ENCODE measurements at regions not wholly inside any gene's neighbourhood (a gene's known extent, or its start where the extent isn't known, plus 50 kb on each side); places are given as distances from the start of the nearest gene placed in this dataset.

GRCh38 chr14:26992403-26993115, 394.7 kb upstream of the NOVA1 start:
- TF ChIP-seq POLR2A (IDR thresholded peaks at IDR 0.05; ENCODE audit: low read length) (no peak), GATA1 (IDR thresholded peaks at IDR 0.05; ENCODE audit: low read depth, low read length) (no peak)
- DNase-seq: no peak

- TF ChIP-seq POLR2A (IDR thresholded peaks at IDR 0.05; ENCODE audit: low read length): no peak
- no peak for TF ChIP-seq GATA1 (IDR thresholded peaks at IDR 0.05; ENCODE audit: low read depth, low read length)
- no peak for DNase-seq
Measured at GRCh38 chr14:26993556-26993955, 395.7 kb upstream of the NOVA1 start.

- TF ChIP-seq GATA1 (IDR thresholded peaks at IDR 0.05; ENCODE audit: low read depth, low read length) (no peak), POLR2A (IDR thresholded peaks at IDR 0.05; ENCODE audit: low read length) (no peak)
- DNase-seq: no peak
Measured at GRCh38 chr14:26995301-26995700, 397.5 kb upstream of the NOVA1 start.

- TF ChIP-seq GATA1 (IDR thresholded peaks at IDR 0.05; ENCODE audit: low read depth, low read length) (no peak), POLR2A (IDR thresholded peaks at IDR 0.05; ENCODE audit: low read length) (no peak)
Measured at GRCh38 chr14:26996246-26996645, 398.4 kb upstream of the NOVA1 start.

GRCh38 chr14:27002179-27002578, 404.3 kb upstream of the NOVA1 start:
- DNase-seq: no peak
- TF ChIP-seq POLR2A (IDR thresholded peaks at IDR 0.05; ENCODE audit: low read length) (no peak), GATA1 (IDR thresholded peaks at IDR 0.05; ENCODE audit: low read depth, low read length) (no peak)

More at GRCh38 chr14:26996246-26996645, 398.4 kb upstream of the NOVA1 start:
- no peak for DNase-seq

- no peak for DNase-seq
- TF ChIP-seq POLR2A (IDR thresholded peaks at IDR 0.05; ENCODE audit: low read length): no peak
Measured at GRCh38 chr14:27006570-27006969, 408.7 kb upstream of the NOVA1 start.

- DNase-seq: no peak
- TF ChIP-seq GATA1 (IDR thresholded peaks at IDR 0.05; ENCODE audit: low read depth, low read length) (no peak), POLR2A (IDR thresholded peaks at IDR 0.05; ENCODE audit: low read length) (no peak)
Measured at GRCh38 chr14:27008187-27008586, 410.4 kb upstream of the NOVA1 start.

- DNase-seq: no peak
- TF ChIP-seq GATA1 (IDR thresholded peaks at IDR 0.05; ENCODE audit: low read depth, low read length): no peak
- TF ChIP-seq POLR2A (IDR thresholded peaks at IDR 0.05; ENCODE audit: low read length): no peak
Measured at GRCh38 chr14:27012641-27013040, 414.8 kb upstream of the NOVA1 start.

GRCh38 chr14:27013678-27014077, 415.8 kb upstream of the NOVA1 start:
- TF ChIP-seq POLR2A (IDR thresholded peaks at IDR 0.05; ENCODE audit: low read length) (no peak), GATA1 (IDR thresholded peaks at IDR 0.05; ENCODE audit: low read depth, low read length) (no peak)
- no peak for DNase-seq

GRCh38 chr14:27015065-27015464, 417.2 kb upstream of the NOVA1 start:
- TF ChIP-seq POLR2A (IDR thresholded peaks at IDR 0.05; ENCODE audit: low read length) (no peak), GATA1 (IDR thresholded peaks at IDR 0.05; ENCODE audit: low read depth, low read length) (no peak)
- no peak for DNase-seq

GRCh38 chr14:27025648-27026047, 427.8 kb upstream of the NOVA1 start:
- DNase-seq: no peak
- TF ChIP-seq GATA1 (IDR thresholded peaks at IDR 0.05; ENCODE audit: low read depth, low read length): no peak
- no peak for TF ChIP-seq POLR2A (IDR thresholded peaks at IDR 0.05; ENCODE audit: low read length)

GRCh38 chr14:27026097-27026496, 428.3 kb upstream of the NOVA1 start:
- TF ChIP-seq GATA1 (IDR thresholded peaks at IDR 0.05; ENCODE audit: low read depth, low read length): no peak
- no peak for DNase-seq

- DNase-seq: no peak
- TF ChIP-seq POLR2A (IDR thresholded peaks at IDR 0.05; ENCODE audit: low read length): no peak
- no peak for TF ChIP-seq GATA1 (IDR thresholded peaks at IDR 0.05; ENCODE audit: low read depth, low read length)
Measured at GRCh38 chr14:27040552-27040951, 442.7 kb upstream of the NOVA1 start.

- TF ChIP-seq POLR2A (IDR thresholded peaks at IDR 0.05; ENCODE audit: low read length): no peak
- no peak for DNase-seq
Measured at GRCh38 chr14:27049701-27050100, 451.9 kb upstream of the NOVA1 start.

GRCh38 chr14:27050208-27050607, 452.4 kb upstream of the NOVA1 start:
- no peak for DNase-seq
- no peak for TF ChIP-seq GATA1 (IDR thresholded peaks at IDR 0.05; ENCODE audit: low read depth, low read length)
- TF ChIP-seq POLR2A (IDR thresholded peaks at IDR 0.05; ENCODE audit: low read length): no peak

- DNase-seq: no peak
- TF ChIP-seq POLR2A (IDR thresholded peaks at IDR 0.05; ENCODE audit: low read length): no peak
Measured at GRCh38 chr14:27056586-27056985, 458.8 kb upstream of the NOVA1 start.
